ENCODE measurements at regions not wholly inside any gene's neighbourhood (a gene's known extent, or its start where the extent isn't known, plus 50 kb on each side); places are given as distances from the start of the nearest gene placed in this dataset.
"Not testable (repeated sequence)": the region's sequence is repeated elsewhere in the genome, so short reads cannot be mapped to it uniquely, and the experiment has no call there.

DNA sequence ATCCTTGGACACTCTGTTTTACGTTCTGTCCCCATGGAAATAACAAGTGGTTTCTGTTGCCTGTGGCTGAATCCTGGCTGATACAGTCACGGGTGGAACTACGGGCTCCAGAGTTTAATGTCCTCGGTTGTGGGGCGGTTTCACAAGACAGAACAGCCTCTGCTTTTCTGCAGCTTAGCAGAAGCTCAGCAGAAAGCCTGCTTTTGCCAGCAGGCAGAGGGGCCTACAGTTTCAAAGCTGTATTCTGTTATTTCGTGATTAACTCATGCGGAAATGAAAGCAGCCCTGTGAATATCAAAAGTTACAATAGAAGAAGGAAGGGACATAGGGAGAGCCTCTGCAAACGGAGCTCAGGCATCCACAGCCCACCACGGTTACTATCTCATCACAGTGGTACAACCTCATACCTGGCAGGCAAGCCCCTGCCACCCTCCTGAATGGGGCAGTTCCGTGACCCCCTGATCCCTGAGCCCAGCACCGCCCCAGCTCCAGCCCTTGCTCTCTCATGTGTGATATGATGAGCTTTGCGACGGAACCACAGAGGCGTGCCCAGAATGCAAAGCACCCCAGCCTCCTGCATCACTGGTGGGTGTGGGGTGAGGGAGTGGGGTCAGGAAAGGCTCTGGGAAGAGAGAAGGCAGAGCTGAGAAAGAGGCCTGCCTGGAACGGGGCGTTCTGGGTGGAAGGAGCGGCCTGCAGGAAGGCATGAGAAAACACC, 360.6 kb downstream of the BRD1 start:
- in situ Hi-C loops (cut with HindIII; ENCODE audit: low pct_unique_long_range_greater_than_20kb, low sequenced_read_pairs) = no loop called here
- TF ChIP-seq JUND (IDR thresholded peaks at IDR 0.05; ENCODE audit: low read depth) = no peak
- DNase-seq (ENCODE audit: low read depth in 1 of 2, low spot score in 1 of 2) = no peak

DNA sequence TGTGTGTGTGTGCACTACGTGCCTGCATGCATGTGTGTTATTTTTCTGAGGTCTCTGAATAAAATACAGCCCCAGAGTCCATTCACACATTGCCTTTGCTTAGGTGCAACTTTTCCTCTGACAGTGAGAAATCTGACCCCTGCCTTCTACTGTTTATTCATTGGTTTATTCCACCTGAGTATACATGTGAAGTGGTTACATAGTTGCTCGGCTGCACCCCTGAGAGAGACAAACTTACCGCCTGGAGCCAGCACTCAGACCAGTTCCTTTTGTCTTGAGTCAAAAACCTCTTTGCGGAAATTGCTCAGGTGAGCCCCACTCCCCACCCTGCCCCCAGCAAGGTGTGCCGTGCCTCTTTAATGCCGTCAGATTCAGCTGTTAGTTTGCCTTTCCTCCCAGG, 363.6 kb downstream of the BRD1 start:
- DNase-seq (ENCODE audit: low read depth in 1 of 2, low spot score in 1 of 2) = peak in 1 of 2 experiments; percentile 53
- in situ Hi-C loops (cut with HindIII; ENCODE audit: low pct_unique_long_range_greater_than_20kb, low sequenced_read_pairs) = no loop called here
- no peak for TF ChIP-seq JUND (IDR thresholded peaks at IDR 0.05; ENCODE audit: low read depth)

DNA sequence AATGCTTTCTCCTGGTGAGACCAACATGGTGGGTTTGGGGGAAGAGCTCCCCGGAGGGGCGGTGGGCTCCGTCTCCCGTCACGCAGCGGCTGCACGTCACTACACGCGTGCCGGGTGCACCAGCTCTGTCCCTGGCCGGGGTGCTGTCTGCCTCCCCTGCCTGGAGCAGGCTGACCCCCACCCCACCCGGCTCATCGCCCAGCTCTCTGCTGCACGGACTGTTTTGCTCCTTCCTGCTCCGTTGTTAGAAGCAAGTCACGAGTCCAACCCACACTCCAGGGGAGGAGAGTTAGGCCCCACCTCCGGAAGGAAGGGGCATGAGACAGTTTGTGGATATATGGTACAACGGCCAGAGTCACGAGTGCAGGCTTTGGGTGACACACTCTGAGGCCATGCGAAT, 364.9 kb downstream of the BRD1 start:
- peak in 1 of 2 experiments; percentile 24 for DNase-seq (ENCODE audit: low read depth in 1 of 2, low spot score in 1 of 2)
- in situ Hi-C loops (cut with HindIII; ENCODE audit: low pct_unique_long_range_greater_than_20kb, low sequenced_read_pairs) = no loop called here
- no peak for TF ChIP-seq JUND (IDR thresholded peaks at IDR 0.05; ENCODE audit: low read depth)

DNA sequence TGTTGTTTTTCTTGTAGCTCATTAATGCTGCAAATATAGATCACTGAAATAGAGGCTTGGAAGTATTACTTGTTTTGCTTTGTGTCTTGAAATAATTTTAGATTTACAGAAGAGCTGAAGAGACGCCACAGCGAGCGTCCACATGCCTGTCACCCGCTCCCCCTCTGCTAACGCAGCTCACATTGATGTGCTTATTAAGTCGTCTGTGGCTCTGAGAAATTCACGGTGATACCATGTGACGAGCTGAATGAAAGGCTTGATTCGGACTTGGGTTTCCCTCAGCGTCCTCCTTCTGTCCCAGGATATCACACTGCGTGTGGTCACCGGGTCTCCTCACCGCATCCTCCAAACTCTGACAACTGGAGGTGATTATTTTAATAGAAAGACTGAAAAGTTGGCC, 365.4 kb downstream of the BRD1 start:
- no peak for TF ChIP-seq JUND (IDR thresholded peaks at IDR 0.05; ENCODE audit: low read depth)
- DNase-seq (ENCODE audit: low read depth in 1 of 2, low spot score in 1 of 2) = no peak
- in situ Hi-C loops (cut with HindIII; ENCODE audit: low pct_unique_long_range_greater_than_20kb, low sequenced_read_pairs) = no loop called here

DNA sequence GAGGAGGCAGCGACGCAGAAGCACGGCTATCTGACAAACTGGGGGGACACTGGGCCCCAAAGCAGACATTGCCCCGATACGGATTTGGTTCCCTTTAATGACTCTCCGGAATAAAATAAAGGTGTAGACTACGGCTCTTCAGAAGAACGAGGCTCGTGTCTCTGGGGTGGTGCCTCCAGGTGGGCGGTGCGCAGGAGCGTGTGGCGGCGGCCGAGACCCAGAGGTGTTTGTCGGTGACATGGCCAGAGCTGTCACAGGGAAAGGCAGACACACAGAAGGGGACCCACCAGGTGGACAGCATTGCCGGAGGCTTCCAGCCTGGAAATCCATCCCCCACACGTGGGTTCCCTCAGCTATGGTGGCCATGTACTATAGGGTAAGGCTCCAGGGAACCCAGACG, 366.0 kb downstream of the BRD1 start:
- TF ChIP-seq JUND (IDR thresholded peaks at IDR 0.05; ENCODE audit: low read depth) = no peak
- in situ Hi-C loops (cut with HindIII; ENCODE audit: low pct_unique_long_range_greater_than_20kb, low sequenced_read_pairs) = no loop called here
- DNase-seq (ENCODE audit: low read depth in 1 of 2, low spot score in 1 of 2) = no peak

DNA sequence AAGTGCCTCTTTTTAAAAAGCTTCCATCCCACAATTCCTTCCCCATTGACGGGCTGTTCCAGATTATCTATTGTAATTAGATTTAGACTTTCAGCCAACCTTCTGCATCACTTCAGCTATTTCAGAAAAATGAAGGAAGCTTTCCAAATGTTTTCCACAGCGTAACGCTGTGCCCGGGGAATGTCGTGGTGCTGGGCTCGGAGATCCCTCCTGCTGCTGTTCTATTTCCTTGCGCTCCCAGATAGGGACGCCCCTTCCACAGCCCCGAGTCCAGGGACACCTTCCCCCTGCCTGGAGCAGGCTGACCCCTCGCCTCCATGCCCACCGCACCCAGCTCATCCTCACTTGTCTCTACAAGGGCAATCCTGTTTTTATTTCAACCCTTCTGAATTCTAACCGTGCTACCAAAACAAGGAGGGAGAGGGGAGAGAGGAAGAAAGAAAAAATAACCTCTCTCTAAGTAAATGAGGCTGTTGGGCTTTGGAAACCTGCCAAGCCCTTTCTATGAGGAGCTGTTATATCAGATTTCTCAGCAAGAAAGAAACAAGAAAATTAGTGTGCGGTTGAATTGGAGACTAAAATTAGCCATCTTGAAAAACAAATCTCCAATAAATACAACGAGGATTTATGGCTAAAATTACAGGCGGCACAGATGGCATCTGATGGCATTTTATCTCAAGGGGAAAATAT, 366.9 kb downstream of the BRD1 start:
- in situ Hi-C loops (cut with HindIII; ENCODE audit: low pct_unique_long_range_greater_than_20kb, low sequenced_read_pairs) = no loop called here
- DNase-seq (ENCODE audit: low read depth in 1 of 2, low spot score in 1 of 2) = no peak
- no peak for TF ChIP-seq JUND (IDR thresholded peaks at IDR 0.05; ENCODE audit: low read depth)

DNA sequence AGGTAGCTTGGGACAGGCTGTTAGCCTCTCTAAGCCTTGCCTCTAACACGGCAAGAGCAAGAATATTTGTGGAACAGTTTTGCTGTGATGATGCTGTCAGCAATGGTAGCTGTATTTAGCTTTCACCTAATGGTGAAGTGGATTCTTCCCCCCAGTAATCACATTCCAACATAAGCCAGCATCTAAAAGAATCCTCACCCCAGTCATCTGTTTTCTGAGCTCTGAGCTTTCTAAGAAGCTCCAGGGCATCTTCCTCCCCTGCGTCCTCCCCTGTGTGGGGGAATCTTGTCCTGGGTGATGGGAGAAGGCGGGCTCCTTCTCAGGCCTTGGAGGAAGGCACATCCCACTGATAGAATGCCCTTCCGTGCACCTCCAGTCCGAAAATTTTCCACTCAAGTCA, 367.6 kb downstream of the BRD1 start:
- in situ Hi-C loops (cut with HindIII; ENCODE audit: low pct_unique_long_range_greater_than_20kb, low sequenced_read_pairs) = no loop called here
- TF ChIP-seq JUND (IDR thresholded peaks at IDR 0.05; ENCODE audit: low read depth) = no peak
- no peak for DNase-seq (ENCODE audit: low read depth in 1 of 2, low spot score in 1 of 2)

DNA sequence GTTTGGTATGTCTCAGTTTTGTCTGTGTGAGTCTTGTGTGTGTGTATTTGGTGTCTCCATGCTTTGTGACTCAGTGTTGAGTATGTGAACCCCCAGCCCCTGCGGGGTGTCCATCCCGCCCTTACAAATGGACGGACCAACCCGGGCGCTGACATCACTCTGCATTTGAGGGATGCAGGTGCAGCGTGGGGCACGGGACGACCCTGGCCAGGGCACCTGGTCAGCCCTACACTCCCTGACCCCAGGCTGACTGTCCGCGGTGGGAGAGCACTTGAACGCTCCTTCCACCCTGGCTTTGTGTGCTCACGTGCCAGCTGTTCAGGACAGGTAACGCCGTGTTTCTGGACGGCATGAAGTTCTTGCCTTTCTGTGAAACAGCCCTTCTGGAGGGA, 369.0 kb downstream of the BRD1 start:
- no peak for DNase-seq (ENCODE audit: low read depth in 1 of 2, low spot score in 1 of 2)
- in situ Hi-C loops (cut with HindIII; ENCODE audit: low pct_unique_long_range_greater_than_20kb, low sequenced_read_pairs) = no loop called here

DNA sequence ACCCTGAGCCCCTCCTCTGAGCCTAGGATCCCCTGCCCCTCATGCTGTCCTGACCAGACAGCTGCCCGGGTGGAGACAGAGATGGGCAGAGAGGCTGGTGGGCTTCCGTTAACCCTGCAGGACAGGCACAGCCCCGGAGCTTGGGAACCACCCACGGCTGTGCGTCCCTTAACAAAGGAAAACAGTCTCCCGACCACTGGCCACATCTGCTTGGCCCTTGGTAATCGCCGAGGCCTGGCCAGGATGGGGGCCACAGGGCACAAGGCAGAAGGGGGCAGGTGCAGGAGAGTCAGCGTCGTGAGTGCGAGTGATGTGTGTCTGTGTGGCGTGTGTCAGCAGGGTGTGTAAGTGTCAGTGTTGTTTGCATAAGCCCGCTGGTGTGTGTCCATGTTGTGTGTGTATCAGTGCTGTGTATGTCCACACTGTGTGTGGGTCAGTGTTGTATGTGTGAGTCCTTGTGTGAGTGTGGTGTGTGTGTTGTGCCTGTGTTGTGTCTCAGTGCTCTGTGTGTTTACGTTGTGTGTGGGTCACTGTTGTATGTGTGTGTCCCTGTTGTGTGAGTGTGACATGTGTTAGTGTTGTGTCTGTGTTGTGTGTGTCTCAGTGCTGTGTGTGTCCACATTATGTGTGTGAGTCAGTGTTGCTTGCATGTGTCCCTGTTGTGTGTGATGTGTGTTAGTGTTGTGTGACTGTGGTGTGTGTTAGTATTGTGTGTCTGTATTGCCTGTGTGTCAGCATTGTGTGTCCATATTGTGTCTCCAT, 369.5 kb downstream of the BRD1 start:
- DNase-seq (ENCODE audit: low read depth in 1 of 2, low spot score in 1 of 2) = no peak
- no peak for TF ChIP-seq JUND (IDR thresholded peaks at IDR 0.05; ENCODE audit: low read depth)
- in situ Hi-C loops (cut with HindIII; ENCODE audit: low pct_unique_long_range_greater_than_20kb, low sequenced_read_pairs) = no loop called here

More for the DNA sequence above, 369.0 kb downstream of the BRD1 start:
- TF ChIP-seq JUND (IDR thresholded peaks at IDR 0.05; ENCODE audit: low read depth) = no peak

DNA sequence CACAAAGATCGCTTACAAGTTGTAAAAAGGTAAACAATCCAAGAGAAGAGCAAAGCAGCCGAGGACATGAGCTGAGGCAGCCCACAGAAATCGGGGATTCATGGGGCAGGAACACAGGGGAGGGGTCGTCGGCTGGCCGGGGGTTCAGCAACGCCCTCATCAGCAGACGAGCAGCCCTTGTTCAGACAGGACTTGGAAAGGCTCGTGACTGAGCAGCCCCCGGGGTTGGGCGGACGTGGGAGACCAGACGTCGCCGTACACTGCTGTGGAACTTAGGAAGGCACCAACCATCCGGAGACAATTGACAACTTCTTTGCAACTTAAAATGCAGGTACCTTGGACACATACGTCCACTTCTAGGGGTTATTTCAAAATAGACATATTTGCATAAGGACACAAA, 370.5 kb downstream of the BRD1 start:
- DNase-seq (ENCODE audit: low read depth in 1 of 2, low spot score in 1 of 2) = no peak
- no peak for TF ChIP-seq JUND (IDR thresholded peaks at IDR 0.05; ENCODE audit: low read depth)
- in situ Hi-C loops (cut with HindIII; ENCODE audit: low pct_unique_long_range_greater_than_20kb, low sequenced_read_pairs) = no loop called here

DNA sequence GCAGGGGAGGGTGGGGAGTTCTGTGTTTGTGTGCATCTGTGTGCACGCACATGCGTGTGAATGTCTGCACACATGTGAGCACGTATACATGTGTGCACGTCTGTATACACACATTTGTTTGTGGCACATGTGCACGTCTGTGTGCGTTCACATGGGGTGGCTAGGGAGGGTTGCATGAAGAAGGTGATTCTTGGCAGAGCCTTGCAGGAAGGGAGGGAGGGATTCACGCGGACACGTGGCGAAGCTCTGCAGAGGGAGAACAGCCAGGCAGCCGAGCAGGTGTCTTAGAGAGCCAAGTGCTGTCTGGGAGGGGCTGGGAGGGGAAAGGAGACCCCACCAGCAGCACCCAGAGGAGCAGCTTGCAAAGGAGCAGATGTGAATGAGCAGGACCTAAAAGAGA, 372.1 kb downstream of the BRD1 start:
- TF ChIP-seq JUND (IDR thresholded peaks at IDR 0.05; ENCODE audit: low read depth) = no peak
- DNase-seq (ENCODE audit: low read depth in 1 of 2, low spot score in 1 of 2) = no peak
- in situ Hi-C loops (cut with HindIII; ENCODE audit: low pct_unique_long_range_greater_than_20kb, low sequenced_read_pairs) = no loop called here

DNA sequence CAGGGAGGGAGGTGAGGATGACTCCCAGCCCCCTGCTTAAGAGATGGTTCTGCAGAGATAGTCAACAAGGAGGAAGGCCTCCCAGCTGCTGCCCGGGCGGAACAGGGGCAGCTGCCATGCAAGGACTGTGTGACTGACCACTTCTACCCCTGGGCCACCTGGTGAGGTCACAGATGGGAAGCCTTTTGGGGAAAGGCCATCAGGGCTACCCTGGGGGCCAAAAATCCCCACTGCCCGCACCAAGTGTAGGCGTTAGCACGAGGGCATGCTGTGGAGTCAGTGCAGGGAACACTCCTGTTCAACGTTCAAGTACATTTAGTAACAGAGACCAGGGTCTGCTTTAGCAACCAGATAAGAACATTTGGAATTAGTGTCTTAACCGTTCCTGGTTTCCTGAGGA, 372.9 kb downstream of the BRD1 start:
- in situ Hi-C loops (cut with HindIII; ENCODE audit: low pct_unique_long_range_greater_than_20kb, low sequenced_read_pairs) = no loop called here
- no peak for TF ChIP-seq JUND (IDR thresholded peaks at IDR 0.05; ENCODE audit: low read depth)
- DNase-seq (ENCODE audit: low read depth in 1 of 2, low spot score in 1 of 2) = no peak

DNA sequence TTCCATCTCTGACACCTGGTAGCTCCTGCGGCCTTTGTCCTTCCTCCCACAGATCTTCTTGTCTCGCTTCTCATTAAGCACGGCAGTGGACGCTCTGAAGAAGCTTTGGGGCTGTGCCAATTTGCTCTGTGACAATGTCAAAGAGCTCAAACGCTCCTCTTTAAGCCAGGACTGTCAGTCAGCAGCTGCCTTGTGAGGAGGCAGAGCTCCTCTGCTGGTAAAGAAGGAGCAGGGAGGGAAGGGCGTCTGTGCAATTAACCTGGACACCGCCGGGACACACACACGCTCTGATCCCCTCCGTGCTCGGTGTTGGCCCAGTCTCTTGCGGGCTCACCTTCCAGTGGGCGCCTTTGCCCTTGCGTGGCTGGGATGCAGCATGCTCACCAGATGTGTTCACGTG, 373.9 kb downstream of the BRD1 start:
- TF ChIP-seq JUND (IDR thresholded peaks at IDR 0.05; ENCODE audit: low read depth) = no peak
- DNase-seq (ENCODE audit: low read depth in 1 of 2, low spot score in 1 of 2) = no peak
- in situ Hi-C loops (cut with HindIII; ENCODE audit: low pct_unique_long_range_greater_than_20kb, low sequenced_read_pairs) = no loop called here

DNA sequence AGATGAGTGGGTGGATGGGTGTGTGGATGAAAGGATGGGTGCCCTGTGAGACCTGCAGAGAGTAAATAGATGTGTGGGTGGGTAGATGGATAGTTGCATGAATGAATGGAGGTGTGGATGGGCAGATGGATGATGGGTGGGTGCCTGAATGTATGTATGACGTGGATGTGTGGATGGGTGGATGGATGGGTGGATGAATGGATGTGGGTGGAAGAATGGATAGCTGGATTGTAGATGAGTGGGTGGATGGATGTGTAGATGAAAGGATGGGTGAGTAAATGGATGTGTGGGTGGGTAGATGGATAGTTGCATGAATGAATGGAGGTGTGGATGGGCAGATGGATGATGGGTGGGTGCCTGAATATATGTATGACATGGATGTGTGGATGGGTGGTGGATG, 374.7 kb downstream of the BRD1 start:
- DNase-seq (ENCODE audit: low read depth in 1 of 2, low spot score in 1 of 2); in situ Hi-C loops (cut with HindIII; ENCODE audit: low pct_unique_long_range_greater_than_20kb, low sequenced_read_pairs): not testable (repeated sequence)
